ENCODE measurements at regions not wholly inside any gene's neighbourhood (a gene's known extent, or its start where the extent isn't known, plus 50 kb on each side); places are given as distances from the start of the nearest gene placed in this dataset.
"Not testable (repeated sequence)": the region's sequence is repeated elsewhere in the genome, so short reads cannot be mapped to it uniquely, and the experiment has no call there.

- in situ Hi-C loops (cut with MboI; ENCODE audit: low sequenced_read_pairs) = loop anchor here (25.0 kb wide), 1 partner anchor 611 kb away; no protein-coding TSS in a partner anchor
Observed at GRCh38 chr9:100700689-100701318, 122.9 kb downstream of the CAVIN4 start.

- in situ Hi-C loops (cut with MboI; ENCODE audit: low sequenced_read_pairs) = loop anchor here (25.0 kb wide), 1 partner anchor 598 kb away; no protein-coding TSS in a partner anchor
Observed at GRCh38 chr9:100714372-100715099, 136.7 kb downstream of the CAVIN4 start.

GRCh38 chr9:100715100-100715380 lies 137.2 kb downstream of the CAVIN4 start:
- in situ Hi-C loops (cut with MboI; ENCODE audit: low sequenced_read_pairs) = loop anchor here (25.0 kb wide), 1 partner anchor 597 kb away; no protein-coding TSS in a partner anchor

GRCh38 chr9:100718717-100719116 lies 140.8 kb downstream of the CAVIN4 start:
- in situ Hi-C loops (cut with MboI; ENCODE audit: low sequenced_read_pairs) = loop anchor here (25.0 kb wide), 1 partner anchor 594 kb away; no protein-coding TSS in a partner anchor

- in situ Hi-C loops (cut with MboI; ENCODE audit: low sequenced_read_pairs) = loop anchor here (25.0 kb wide), 1 partner anchor 591 kb away; no protein-coding TSS in a partner anchor
Observed at GRCh38 chr9:100720922-100721321, 143.0 kb downstream of the CAVIN4 start.

- in situ Hi-C loops (cut with MboI; ENCODE audit: low sequenced_read_pairs) = loop anchor here (25.0 kb wide), 1 partner anchor 587 kb away; no protein-coding TSS in a partner anchor
Observed at GRCh38 chr9:100724886-100725285, 147.0 kb downstream of the CAVIN4 start.

GRCh38 chr9:100725371-100725770 lies 147.5 kb downstream of the CAVIN4 start:
- in situ Hi-C loops (cut with MboI; ENCODE audit: low sequenced_read_pairs) = no loop called here

GRCh38 chr9:100729336-100729895 lies 151.5 kb downstream of the CAVIN4 start:
- in situ Hi-C loops (cut with MboI; ENCODE audit: low sequenced_read_pairs) = no loop called here

- in situ Hi-C loops (cut with MboI; ENCODE audit: low sequenced_read_pairs) = no loop called here
Observed at GRCh38 chr9:100730086-100730485, 152.2 kb downstream of the CAVIN4 start.

- in situ Hi-C loops (cut with MboI; ENCODE audit: low sequenced_read_pairs) = no loop called here
Observed at GRCh38 chr9:100731038-100731556, 153.2 kb downstream of the CAVIN4 start.

GRCh38 chr9:100731557-100731956 lies 153.7 kb downstream of the CAVIN4 start:
- in situ Hi-C loops (cut with MboI; ENCODE audit: low sequenced_read_pairs) = no loop called here

GRCh38 chr9:100739208-100739607 lies 161.3 kb downstream of the CAVIN4 start:
- in situ Hi-C loops (cut with MboI; ENCODE audit: low sequenced_read_pairs) = no loop called here

GRCh38 chr9:100739666-100740065 lies 161.8 kb downstream of the CAVIN4 start:
- in situ Hi-C loops (cut with MboI; ENCODE audit: low sequenced_read_pairs) = no loop called here

GRCh38 chr9:100748930-100749329 lies 171.1 kb downstream of the CAVIN4 start:
- in situ Hi-C loops (cut with MboI; ENCODE audit: low sequenced_read_pairs) = not testable (repeated sequence)

GRCh38 chr9:100756217-100756616 lies 178.3 kb downstream of the CAVIN4 start:
- in situ Hi-C loops (cut with MboI; ENCODE audit: low sequenced_read_pairs) = no loop called here

GRCh38 chr9:100759215-100759614 lies 181.3 kb downstream of the CAVIN4 start:
- in situ Hi-C loops (cut with MboI; ENCODE audit: low sequenced_read_pairs) = no loop called here

GRCh38 chr9:100761276-100761802 lies 183.5 kb downstream of the CAVIN4 start:
- in situ Hi-C loops (cut with MboI; ENCODE audit: low sequenced_read_pairs) = no loop called here

- in situ Hi-C loops (cut with MboI; ENCODE audit: low sequenced_read_pairs) = no loop called here
Observed at GRCh38 chr9:100774326-100774725, 196.4 kb downstream of the CAVIN4 start.

- in situ Hi-C loops (cut with MboI; ENCODE audit: low sequenced_read_pairs) = no loop called here
Observed at GRCh38 chr9:100774962-100775361, 197.1 kb downstream of the CAVIN4 start.

GRCh38 chr9:100775912-100776311 lies 198.0 kb downstream of the CAVIN4 start:
- in situ Hi-C loops (cut with MboI; ENCODE audit: low sequenced_read_pairs) = no loop called here

GRCh38 chr9:100784755-100785154 lies 206.9 kb downstream of the CAVIN4 start:
- in situ Hi-C loops (cut with MboI; ENCODE audit: low sequenced_read_pairs) = no loop called here
